ENCODE measurements at regions not wholly inside any gene's neighbourhood (a gene's known extent, or its start where the extent isn't known, plus 50 kb on each side); places are given as distances from the start of the nearest gene placed in this dataset.
"Not testable (repeated sequence)": the region's sequence is repeated elsewhere in the genome, so short reads cannot be mapped to it uniquely, and the experiment has no call there.

- DNase-seq: no peak
Measured at GRCh38 chr14:66295386-66295785, 190.8 kb upstream of the CCDC196 start.

GRCh38 chr14:66300886-66301285 lies 185.3 kb upstream of the CCDC196 start:
- DNase-seq: no peak

- no peak for DNase-seq
Measured at GRCh38 chr14:66306101-66306500, 180.1 kb upstream of the CCDC196 start.

GRCh38 chr14:66311058-66311457 lies 175.1 kb upstream of the CCDC196 start:
- no peak for DNase-seq

GRCh38 chr14:66311990-66312389 lies 174.2 kb upstream of the CCDC196 start:
- DNase-seq: no peak

- DNase-seq: no peak
Measured at GRCh38 chr14:66312451-66312850, 173.7 kb upstream of the CCDC196 start.

GRCh38 chr14:66315098-66315497 lies 171.1 kb upstream of the CCDC196 start:
- DNase-seq: no peak

- DNase-seq: no peak
Measured at GRCh38 chr14:66315548-66315947, 170.6 kb upstream of the CCDC196 start.

- no peak for DNase-seq
Measured at GRCh38 chr14:66322564-66322963, 163.6 kb upstream of the CCDC196 start.

GRCh38 chr14:66330228-66330627 lies 155.9 kb upstream of the CCDC196 start:
- DNase-seq: no peak

- DNase-seq: no peak
Measured at GRCh38 chr14:66330916-66331315, 155.3 kb upstream of the CCDC196 start.

GRCh38 chr14:66333293-66333692 lies 152.9 kb upstream of the CCDC196 start:
- DNase-seq: not testable (repeated sequence)

- no peak for DNase-seq
Measured at GRCh38 chr14:66341239-66341638, 144.9 kb upstream of the CCDC196 start.

- no peak for DNase-seq
Measured at GRCh38 chr14:66345986-66346385, 140.2 kb upstream of the CCDC196 start.

GRCh38 chr14:66351310-66351709 lies 134.9 kb upstream of the CCDC196 start:
- DNase-seq: no peak

- peak in 1 of 2 donors; percentile 23 for DNase-seq
Measured at GRCh38 chr14:66359500-66359899, 126.7 kb upstream of the CCDC196 start.

GRCh38 chr14:66360366-66360926 lies 125.7 kb upstream of the CCDC196 start:
- DNase-seq: no peak

- DNase-seq: no peak
Measured at GRCh38 chr14:66361013-66361412, 125.2 kb upstream of the CCDC196 start.

GRCh38 chr14:66365388-66365787 lies 120.8 kb upstream of the CCDC196 start:
- no peak for DNase-seq

GRCh38 chr14:66369157-66369697 lies 116.9 kb upstream of the CCDC196 start:
- no peak for DNase-seq

GRCh38 chr14:66371776-66372175 lies 114.4 kb upstream of the CCDC196 start:
- no peak for DNase-seq

- no peak for DNase-seq
Measured at GRCh38 chr14:66375046-66375964, 110.9 kb upstream of the CCDC196 start.

GRCh38 chr14:66377574-66377973 lies 108.6 kb upstream of the CCDC196 start:
- DNase-seq: no peak
